Endothelial cell of umbilical vein (primary cell): ENCODE measurements at regions not wholly inside any gene's neighbourhood (a gene's known extent, or its start where the extent isn't known, plus 50 kb on each side); places are given as distances from the start of the nearest gene placed in this dataset.

Experiments
- BruUV-seq: library from RNA; stranded (reverse); fragments of 400-500 nt; replicated peaks from 2 replicates; lab custom pipeline; 2021; lab: Mats Ljungman, UMichigan
- CTCF ChIA-PET: fragments of 300-600, 350-600 bp; sonication (Branson Sonifier 250); formaldehyde crosslinking; loops from one replicate; lab custom pipeline; 2021; ENCODE audit warnings: antibody characterized with exemption, inconsistent platforms; lab: Charles Lee
- POLR2A ChIA-PET: fragments of 300-600, 350-600 bp; sonication (Branson Sonifier 250); formaldehyde crosslinking; loops from one replicate; lab custom pipeline; 2021; ENCODE audit warnings: antibody characterized with exemption, inconsistent platforms; lab: Charles Lee
- DNase-seq: peaks from one replicate; pipeline ENCODE4 v3.0.0-alpha.2; 2011; ENCODE audit warnings: low read depth, low spot score
- FAIRE-seq: peaks from 2 replicates; lab custom pipeline; 2011; peaks lifted over from hg19 to GRCh38; lab: Jason Lieb, UNC
- H2AFZ ChIP-seq: 2 replicates; pipeline ENCODE4 v1.6.0; 2012; ENCODE audit warnings: low read depth, low read length, control low read depth, inconsistent platforms
- H3K27ac ChIP-seq: 2 replicates; pipeline ENCODE4 v1.5.1; 2011; ENCODE audit warnings: low read depth, mild to moderate bottlenecking, control low read depth, low read length, moderate library complexity; ENCODE audit not compliant: insufficient read depth
- H3K27me3 ChIP-seq, 2 experiments: 2 replicates each; pipeline versions ENCODE4 v1.6.0 to v1.6.1; 2011; ENCODE audit warnings: low read length in 2 of 2, mixed read lengths in 1 of 2; ENCODE audit not compliant: control insufficient read depth in 2 of 2, insufficient read depth in 2 of 2
- H3K36me3 ChIP-seq, 2 experiments: 2 replicates in 1 of 2; 3 replicates in 1 of 2; pipeline ENCODE4 v1.5.1; 2011; ENCODE audit warnings: low read length in 2 of 2, mild to moderate bottlenecking in 1 of 2, moderate library complexity in 1 of 2; ENCODE audit not compliant: control insufficient read depth in 2 of 2, insufficient read depth in 2 of 2; ENCODE audit errors: extremely low read depth in 1 of 2
- H3K4me1 ChIP-seq: 3 replicates; pipeline ENCODE4 v1.5.1; 2011; ENCODE audit warnings: mild to moderate bottlenecking, low read length; ENCODE audit not compliant: control insufficient read depth, insufficient read depth; ENCODE audit errors: extremely low read depth
- H3K4me2 ChIP-seq: 2 replicates; pipeline ENCODE4 v1.6.1; 2011; ENCODE audit warnings: low read length, control low read depth, mixed read lengths; ENCODE audit not compliant: insufficient read depth
- H3K4me3 ChIP-seq, 3 experiments: fragments of 200-600 bp in 1 of 3; sonication (generic), shearing (Covaris generic) in 1 of 3; replicated peaks in 1 of 3; 2 replicates each; pipeline ENCODE4 v1.5.1; 2011 to 2016; ENCODE audit warnings: control low read depth in 3 of 3, low read length in 3 of 3, mild to moderate bottlenecking in 2 of 3, inconsistent platforms in 1 of 3, low read depth in 1 of 3, moderate library complexity in 1 of 3; ENCODE audit not compliant: insufficient read depth in 1 of 3
- H3K79me2 ChIP-seq: 2 replicates; pipeline ENCODE4 v1.6.0; 2012; ENCODE audit warnings: low read length, inconsistent platforms; ENCODE audit not compliant: control insufficient read depth, insufficient read depth
- H3K9ac ChIP-seq: replicated peaks from 2 replicates; pipeline ENCODE3; 2011; ENCODE audit warnings: low read length, control low read depth; ENCODE audit not compliant: insufficient read depth; ENCODE audit errors: extremely low read depth
- H3K9me1 ChIP-seq: replicated peaks from 3 replicates; pipeline ENCODE4 v1.6.0; 2011; ENCODE audit warnings: mild to moderate bottlenecking, low read length; ENCODE audit not compliant: control insufficient read depth, insufficient read depth; ENCODE audit errors: extremely low read depth
- H3K9me3 ChIP-seq: replicated peaks from 2 replicates; pipeline ENCODE4 v1.5.1; 2012; ENCODE audit warnings: low read length, inconsistent platforms; ENCODE audit not compliant: control insufficient read depth, insufficient read depth
- H4K20me1 ChIP-seq: replicated peaks from 2 replicates; pipeline ENCODE3; 2011; ENCODE audit warnings: mild to moderate bottlenecking, low read length; ENCODE audit not compliant: control insufficient read depth, insufficient read depth; ENCODE audit errors: extremely low read depth
- CTCF ChIP-seq, 2 donors: IDR thresholded peaks; 1 replicate in 1 of 2; 2 replicates in 1 of 2; pipeline ENCODE4 v1.5.1; 2011; ENCODE audit warnings: low read length in 2 of 2, mild to moderate bottlenecking in 2 of 2, moderate library complexity in 2 of 2, control low read depth in 1 of 2, inconsistent platforms in 1 of 2, low read depth in 1 of 2; ENCODE audit not compliant: insufficient read depth in 1 of 2; ENCODE audit errors: extremely low read depth in 1 of 2
- EZH2 ChIP-seq: IDR thresholded peaks from 2 replicates; pipeline ENCODE4 v1.6.1; 2012; ENCODE audit warnings: borderline replicate concordance, low read depth, mild to moderate bottlenecking, moderate library complexity, low read length, inconsistent platforms; ENCODE audit not compliant: severe bottlenecking
- FOS ChIP-seq: IDR thresholded peaks from 2 replicates; pipeline ENCODE4 v1.6.1; 2011; ENCODE audit warnings: mild to moderate bottlenecking, low read length, moderate library complexity, borderline replicate concordance; ENCODE audit not compliant: insufficient read depth
- GATA2 ChIP-seq: IDR thresholded peaks from 2 replicates; pipeline ENCODE4 v1.7.0; 2011; ENCODE audit warnings: low read depth, mild to moderate bottlenecking, moderate library complexity, mixed read lengths, low read length; ENCODE audit not compliant: insufficient read length, insufficient read depth
- JUN ChIP-seq: IDR thresholded peaks from 2 replicates; pipeline ENCODE4 v1.6.1; 2011; ENCODE audit warnings: borderline replicate concordance, low read depth; ENCODE audit not compliant: insufficient read length, insufficient read depth
- MAX ChIP-seq: IDR thresholded peaks from 2 replicates; pipeline ENCODE4 v1.6.1; 2011; ENCODE audit not compliant: insufficient read depth, insufficient read length
- MYC ChIP-seq: IDR thresholded peaks from one replicate; pipeline ENCODE4 v1.6.1; 2011; ENCODE audit warnings: mild to moderate bottlenecking, low read depth, low read length
- POLR2A ChIP-seq: IDR thresholded peaks from 2 replicates; pipeline ENCODE4 v1.6.1; 2012; ENCODE audit warnings: low read depth, mild to moderate bottlenecking, control low read depth, low read length
- POLR2AphosphoS5 ChIP-seq: IDR thresholded peaks from 2 replicates; pipeline ENCODE4 v1.6.1; 2012; ENCODE audit warnings: low read depth, mild to moderate bottlenecking, control low read depth, low read length, moderate library complexity; ENCODE audit not compliant: insufficient read depth
- dilution Hi-C: fragments of 300-500 bp; cut with MboI; formaldehyde crosslinking; loops from one replicate; pipeline ENCODE4 v1.15.0; 2019; ENCODE audit warnings: low sequenced_read_pairs; ENCODE audit not compliant: extremely low pct_ligation_motif_present
- intact Hi-C: fragments of 100-400 bp; cut with micrococcal nuclease; formaldehyde crosslinking; loops from one replicate; pipeline ENCODE4 v1.10.0; 2022

- H3K27ac ChIP-seq = no peak overlapping the region
- intact Hi-C loops = loop anchor here (2.0 kb wide), 1 partner anchor 15 kb away; no protein-coding TSS in a partner anchor
- no peak for FAIRE-seq
- CTCF ChIA-PET = no interaction called here
- no peaks in the 10 kb centered on the region for H3K27me3 ChIP-seq
- no peak overlapping the region for H2AFZ ChIP-seq
- BruUV-seq = no TSS peak
- no peak overlapping the region for H3K9ac ChIP-seq
- no peak overlapping the region for H3K4me2 ChIP-seq
- no peaks in the 10 kb centered on the region for H3K4me1 ChIP-seq
- no peaks in the 10 kb centered on the region for H3K79me2 ChIP-seq
- DNase-seq = no peak
- no peaks in the 10 kb centered on the region for H4K20me1 ChIP-seq
- H3K4me3 ChIP-seq = no peak overlapping the region
- dilution Hi-C loops = no loop called here
- no peaks in the 10 kb centered on the region for H3K9me1 ChIP-seq
- no peaks in the 10 kb centered on the region for H3K36me3 ChIP-seq
- no peaks in the 10 kb centered on the region for H3K9me3 ChIP-seq
- TF ChIP-seq FOS (no peak), POLR2A (no peak), POLR2AphosphoS5 (no peak), EZH2 (no peak), GATA2 (no peak), MYC (no peak), CTCF (IDR thresholded peaks at IDR 0.05; ENCODE audit: extremely low read depth in 1 of 2, insufficient read depth in 1 of 2, low read depth in 1 of 2, low read length in 2 of 2) (no peak), MAX (no peak), JUN (no peak)
- POLR2A ChIA-PET = no interaction called here
These were observed 265.1 kb upstream of the MAD2L1 start for GRCh38 chr4:120331486-120332370.
